DOHH2 (cell line): ENCODE measurements at regions not wholly inside any gene's neighbourhood (a gene's known extent, or its start where the extent isn't known, plus 50 kb on each side); places are given as distances from the start of the nearest gene placed in this dataset.

Source experiments
- H3F3A ChIP-seq: fragments of 200-600 bp; sonication (generic), shearing (Covaris generic); 2 replicates; pipeline ENCODE4 v1.6.0; 2016; ENCODE audit warnings: antibody characterized with exemption, mild to moderate bottlenecking; ENCODE audit not compliant: control insufficient read depth, insufficient read depth
- H3K27ac ChIP-seq: fragments of 200-600 bp; sonication (generic); 2 replicates; pipeline ENCODE4 v1.5.1; 2014; ENCODE audit warnings: low read depth, mild to moderate bottlenecking, low read length, moderate library complexity
- H3K27me3 ChIP-seq: fragments of 200-600 bp; sonication (generic); 2 replicates; pipeline ENCODE4 v1.6.1; 2014; ENCODE audit warnings: mild to moderate bottlenecking, low read length, mixed read lengths; ENCODE audit not compliant: control insufficient read depth
- H3K36me3 ChIP-seq: fragments of 200-600 bp; sonication (generic); 2 replicates; pipeline ENCODE4 v1.6.1; 2014; ENCODE audit warnings: mild to moderate bottlenecking, low read length, moderate library complexity, mixed read lengths; ENCODE audit not compliant: control insufficient read depth
- H3K4me1 ChIP-seq: fragments of 200-600 bp; sonication (generic); 2 replicates; pipeline ENCODE4 v1.6.1; 2014; ENCODE audit warnings: mild to moderate bottlenecking, low read length, mixed read lengths; ENCODE audit not compliant: control insufficient read depth
- H3K4me2 ChIP-seq: fragments of 200-600 bp; sonication (generic); 2 replicates; pipeline ENCODE4 v1.6.0; 2014; ENCODE audit warnings: mild to moderate bottlenecking, low read length, moderate library complexity
- H3K4me3 ChIP-seq: fragments of 200-600 bp; sonication (generic); 2 replicates; pipeline ENCODE4 v1.5.1; 2014; ENCODE audit warnings: mild to moderate bottlenecking, low read length, mixed read lengths
- H3K79me2 ChIP-seq: fragments of 200-600 bp; sonication (generic); 2 replicates; pipeline ENCODE4 v1.6.1; 2014; ENCODE audit warnings: mild to moderate bottlenecking, low read length, mixed read lengths; ENCODE audit not compliant: control insufficient read depth
- H3K9me2 ChIP-seq: fragments of 200-600 bp; sonication (generic); replicated peaks from 2 replicates; pipeline ENCODE4 v1.6.1; 2014; ENCODE audit warnings: mild to moderate bottlenecking, low read length, mixed read lengths; ENCODE audit not compliant: control insufficient read depth
- H3K9me3 ChIP-seq: fragments of 200-600 bp; sonication (generic); 2 replicates; pipeline ENCODE4 v1.6.1; 2014; ENCODE audit warnings: antibody characterized with exemption, low read length, mixed read lengths; ENCODE audit not compliant: control insufficient read depth, insufficient read depth
- H4K20me1 ChIP-seq: fragments of 200-600 bp; sonication (generic); 2 replicates; pipeline ENCODE4 v1.6.0; 2014; ENCODE audit warnings: low read depth, mild to moderate bottlenecking, antibody characterized with exemption, low read length, moderate library complexity; ENCODE audit not compliant: control insufficient read depth, insufficient read depth
- CTCF ChIP-seq: fragments of 200-600 bp; sonication (generic); IDR thresholded peaks from one replicate; pipeline ENCODE4 v1.5.1; 2014; ENCODE audit warnings: antibody characterized with exemption, mild to moderate bottlenecking, low read depth, low read length; ENCODE audit not compliant: poor library complexity, severe bottlenecking
- EZH2phosphoT487 ChIP-seq: fragments of 200-600 bp; sonication (generic); IDR thresholded peaks from 2 replicates; pipeline ENCODE4 v1.6.1; 2017; ENCODE audit warnings: borderline replicate concordance, mild to moderate bottlenecking, antibody characterized with exemption, low read length, moderate library complexity, mixed read lengths

DNA sequence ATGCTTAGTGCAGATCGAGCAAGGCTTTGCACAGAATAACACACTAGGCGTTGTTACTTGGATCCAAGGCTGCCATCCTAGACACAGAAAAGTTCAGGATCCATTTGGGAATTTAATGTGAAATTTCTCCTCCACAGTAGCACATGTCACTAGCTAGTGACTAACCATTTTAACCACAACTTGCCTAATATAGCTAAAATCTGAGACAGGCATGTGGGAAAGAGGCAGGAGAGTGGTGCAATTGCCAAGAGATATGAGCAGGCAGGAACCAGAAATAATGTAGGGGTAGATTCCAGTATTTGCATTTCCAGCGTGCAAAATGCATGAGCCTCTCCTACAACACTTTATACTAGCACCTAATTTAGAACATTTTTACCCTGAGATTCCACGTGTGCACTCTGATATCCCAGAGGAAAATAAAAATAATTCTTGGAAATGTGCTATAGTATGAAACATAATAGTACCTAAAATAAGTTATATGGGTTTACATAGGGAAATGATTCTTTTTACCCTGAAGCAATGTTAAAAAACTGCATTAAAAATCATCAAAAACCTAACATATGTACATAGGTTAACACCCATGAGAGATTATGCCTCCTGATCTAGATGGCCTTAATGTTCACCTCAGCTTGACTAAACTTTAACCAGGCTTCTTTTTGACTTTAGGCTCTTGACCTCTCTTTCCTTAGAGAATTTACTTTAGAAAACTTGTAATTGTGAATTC is 1230.6 kb upstream of the NUDT12 start:
- Histone ChIP-seq H3K4me2 (no peak overlapping the region), H3K9me3 (no peaks in the 10 kb centered on the region)
- TF ChIP-seq CTCF (no peak), EZH2phosphoT487 (no peak)

DNA sequence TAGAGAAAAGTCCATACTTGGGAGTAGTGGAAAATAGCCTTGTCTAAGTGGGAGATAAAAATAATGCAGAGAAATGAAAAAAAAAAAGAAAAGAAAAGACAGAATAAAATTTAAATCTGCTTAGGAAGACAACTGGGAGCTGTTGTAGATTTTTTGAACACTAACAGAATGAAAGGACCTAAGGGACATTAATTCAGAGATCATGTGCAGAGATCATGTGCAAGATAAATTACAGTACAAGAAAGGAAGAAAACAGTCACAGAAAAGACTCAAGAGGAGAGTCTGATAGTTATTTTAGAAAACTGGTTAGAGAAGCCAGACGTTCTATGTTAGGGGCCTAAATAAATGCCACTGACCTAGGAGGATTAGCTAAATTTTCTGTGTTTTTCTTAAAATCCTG is 1226.8 kb upstream of the NUDT12 start:
- TF ChIP-seq CTCF (no peak), EZH2phosphoT487 (no peak)
- Histone ChIP-seq H3K4me2 (no peak overlapping the region), H3K9me3 (no peaks in the 10 kb centered on the region), H3K79me2 (no peaks in the 10 kb centered on the region), H3K27ac (no peak overlapping the region), H3K4me3 (no peak overlapping the region), H3K27me3 (no peaks in the 10 kb centered on the region), H4K20me1 (no peaks in the 10 kb centered on the region), H3K36me3 (no peaks in the 10 kb centered on the region), H3K4me1 (no peaks in the 10 kb centered on the region), H3K9me2 (no peaks in the 10 kb centered on the region), H3F3A (no peaks in the 10 kb centered on the region)

More for the DNA sequence above, 1230.6 kb upstream of the NUDT12 start:
- no peaks in the 10 kb centered on the region for H3F3A ChIP-seq
- no peaks in the 10 kb centered on the region for H3K79me2 ChIP-seq
- no peaks in the 10 kb centered on the region for H3K4me1 ChIP-seq
- H3K4me3 ChIP-seq: no peak overlapping the region
- no peaks in the 10 kb centered on the region for H3K27me3 ChIP-seq
- no peak overlapping the region for H3K27ac ChIP-seq
- H3K36me3 ChIP-seq: no peaks in the 10 kb centered on the region
- H3K9me2 ChIP-seq: no peaks in the 10 kb centered on the region
- no peaks in the 10 kb centered on the region for H4K20me1 ChIP-seq

GRCh38 chr5:104785097-104785496 is 1222.5 kb upstream of the NUDT12 start:
- H3K9me2 ChIP-seq: no peaks in the 10 kb centered on the region
- H3K79me2 ChIP-seq: no peaks in the 10 kb centered on the region
- no peaks in the 10 kb centered on the region for H3K27me3 ChIP-seq
- no peaks in the 10 kb centered on the region for H3K9me3 ChIP-seq
- no peaks in the 10 kb centered on the region for H4K20me1 ChIP-seq
- no peak overlapping the region for H3K4me3 ChIP-seq
- H3K36me3 ChIP-seq: no peaks in the 10 kb centered on the region
- no peak overlapping the region for H3K27ac ChIP-seq
- no peaks in the 10 kb centered on the region for H3K4me1 ChIP-seq
- no peak overlapping the region for H3K4me2 ChIP-seq
- no peak for TF ChIP-seq CTCF
- no peak for TF ChIP-seq EZH2phosphoT487
- H3F3A ChIP-seq: no peaks in the 10 kb centered on the region

DNA sequence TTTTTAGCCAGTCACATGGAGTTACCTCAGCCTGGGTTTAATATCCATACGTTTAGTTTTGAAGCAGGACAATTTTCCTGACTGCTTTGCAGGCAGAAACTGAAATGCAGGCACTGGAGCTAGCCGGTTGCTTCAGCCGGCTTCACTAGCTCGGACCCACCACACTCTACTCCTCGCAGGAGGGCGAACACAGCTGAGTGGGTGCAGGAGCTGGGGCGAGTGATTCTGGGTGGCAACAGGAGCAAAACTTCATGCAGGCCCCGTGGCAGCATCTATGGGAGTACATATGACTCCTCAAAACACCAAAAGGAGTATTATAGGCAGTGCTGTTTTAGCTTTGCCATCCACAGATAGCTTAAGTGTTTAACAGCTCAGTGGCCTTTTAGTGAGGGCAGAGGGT is 1211.8 kb upstream of the NUDT12 start:
- Histone ChIP-seq H3K27ac (no peak overlapping the region), H4K20me1 (no peaks in the 10 kb centered on the region), H3K9me3 (no peaks in the 10 kb centered on the region), H3K9me2 (no peaks in the 10 kb centered on the region), H3K4me2 (no peak overlapping the region), H3F3A (no peaks in the 10 kb centered on the region), H3K36me3 (no peaks in the 10 kb centered on the region), H3K4me1 (no peaks in the 10 kb centered on the region), H3K79me2 (no peaks in the 10 kb centered on the region), H3K4me3 (no peak overlapping the region), H3K27me3 (no peaks in the 10 kb centered on the region)
- TF ChIP-seq CTCF: no peak
- no peak for TF ChIP-seq EZH2phosphoT487
